ENCODE measurements at regions not wholly inside any gene's neighbourhood (a gene's known extent, or its start where the extent isn't known, plus 50 kb on each side); places are given as distances from the start of the nearest gene placed in this dataset.

DNA sequence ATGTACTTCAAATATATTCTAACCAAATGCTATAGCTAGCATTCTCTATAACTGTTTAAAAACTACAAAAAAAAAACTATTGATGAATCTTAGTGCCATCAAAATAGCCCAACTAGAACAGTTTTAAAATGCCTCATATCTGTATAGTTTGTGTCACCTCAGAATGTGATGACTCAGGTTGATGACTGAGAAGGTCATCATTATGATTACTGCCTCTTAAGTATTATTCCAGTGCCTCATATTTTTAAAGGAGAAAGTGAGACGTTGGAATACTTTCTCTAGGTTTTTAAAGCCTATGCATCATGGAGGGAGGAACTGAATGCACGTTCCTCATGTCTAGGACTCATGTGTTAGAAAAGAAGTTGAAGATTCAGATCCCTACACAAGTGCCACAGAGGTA lies 88.2 kb downstream of the TMA16 start:
- DNase-seq (ENCODE audit: low spot score) = no peak

DNA sequence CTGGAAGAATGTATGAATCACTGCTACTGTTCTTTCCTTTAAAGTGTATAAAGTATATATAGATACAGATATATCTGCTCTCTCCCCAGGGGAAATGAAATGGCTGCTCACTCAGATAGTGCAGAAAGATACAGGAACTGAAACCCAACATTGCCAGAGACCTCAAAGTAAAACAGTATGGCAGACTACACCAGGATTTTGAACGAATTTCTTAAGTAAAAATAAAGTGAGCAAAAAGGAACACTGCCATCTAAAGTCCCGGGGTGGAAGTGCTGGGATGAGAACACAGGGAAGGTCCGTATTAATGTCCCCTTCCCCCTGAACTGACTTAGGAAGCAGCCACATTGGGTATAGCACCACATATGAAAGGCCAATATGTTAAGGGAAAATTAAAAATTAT lies 93.4 kb downstream of the TMA16 start:
- DNase-seq (ENCODE audit: low spot score) = no peak

DNA sequence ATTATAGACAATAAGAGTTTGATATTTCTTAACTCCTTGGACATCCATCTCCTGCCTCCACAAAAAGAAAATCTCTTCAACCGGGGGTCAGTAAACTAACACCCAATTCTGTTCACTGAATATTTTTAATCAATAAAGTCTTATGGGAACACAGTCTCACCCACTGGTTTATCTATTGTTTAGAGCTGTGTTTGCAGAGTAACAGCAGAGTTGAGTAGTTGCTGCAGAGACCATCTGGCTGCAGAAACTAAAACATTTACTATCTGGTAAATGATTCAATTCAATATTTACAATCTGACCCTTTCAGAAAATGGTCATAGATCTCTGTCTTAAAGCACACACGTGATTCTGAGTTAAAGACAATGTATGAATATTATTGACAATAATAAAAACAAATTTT lies 94.0 kb downstream of the TMA16 start:
- no peak for DNase-seq (ENCODE audit: low spot score)

DNA sequence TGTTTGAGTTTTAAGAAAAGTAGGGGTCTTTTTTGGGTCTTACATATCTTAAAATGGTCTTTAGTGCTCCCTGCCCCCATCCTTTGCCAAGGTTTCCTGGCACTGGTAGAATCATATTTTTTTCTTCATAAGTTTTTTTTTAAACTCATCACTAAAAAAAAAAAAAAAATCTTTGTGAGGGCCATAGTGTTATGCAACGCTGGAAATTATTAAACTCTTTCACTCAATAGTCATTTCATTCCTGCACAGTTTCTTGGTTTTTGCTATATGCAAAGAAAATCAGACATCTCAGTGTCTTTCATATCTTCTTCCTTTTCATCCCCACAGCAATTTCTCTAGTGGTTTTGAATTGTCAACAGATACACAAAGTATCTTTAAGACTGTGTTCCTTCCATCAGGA lies 95.6 kb downstream of the TMA16 start:
- no peak for DNase-seq (ENCODE audit: low spot score)

DNA sequence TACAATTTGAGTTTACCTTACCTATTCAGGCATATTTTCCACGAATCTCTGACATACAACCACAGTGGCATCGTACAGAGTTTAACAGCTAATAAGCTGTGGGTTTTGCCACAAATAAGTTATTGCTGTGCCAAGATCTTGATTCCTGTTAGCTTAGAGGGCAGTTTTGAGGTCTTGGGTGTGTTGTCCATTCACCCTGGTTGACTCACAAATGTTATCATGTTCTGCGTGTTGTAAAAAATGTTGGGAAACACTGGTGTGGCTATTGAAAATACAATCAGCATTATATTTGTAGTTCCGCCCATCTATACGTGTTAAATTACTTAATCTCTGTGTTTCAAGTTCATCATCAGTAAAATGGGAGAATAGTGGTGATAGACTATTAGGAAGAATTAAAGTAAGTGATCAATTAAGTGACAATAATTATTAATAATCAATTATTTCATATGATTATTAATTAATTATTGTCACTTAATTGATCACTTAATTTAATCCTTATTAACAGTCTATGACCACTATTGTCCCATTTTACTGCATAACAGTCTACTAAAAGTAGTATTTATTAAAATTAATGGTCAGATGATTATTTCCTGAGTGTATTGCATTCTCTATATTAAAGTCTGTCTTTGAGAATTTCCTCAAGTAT lies 96.3 kb downstream of the TMA16 start:
- DNase-seq (ENCODE audit: low spot score) = no peak

DNA sequence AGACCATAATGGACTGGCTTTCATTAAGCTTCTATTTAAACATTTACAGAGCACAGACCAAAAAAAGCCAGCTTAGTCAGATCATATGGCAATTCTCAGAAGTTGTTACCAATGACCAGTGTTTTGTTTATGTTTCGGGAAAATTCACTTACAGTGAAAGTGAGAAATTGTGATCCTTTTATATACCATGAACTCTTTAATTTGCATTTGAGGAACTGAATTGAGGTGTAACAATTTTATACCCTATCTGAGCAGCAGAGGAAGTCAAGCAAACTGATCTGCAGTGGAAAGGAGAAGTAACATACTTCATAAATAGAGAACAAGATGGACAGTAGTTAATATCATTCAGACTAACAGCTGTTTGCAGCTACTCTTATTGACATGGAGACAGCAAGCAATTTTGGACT lies 97.1 kb downstream of the TMA16 start:
- no peak for DNase-seq (ENCODE audit: low spot score)

DNA sequence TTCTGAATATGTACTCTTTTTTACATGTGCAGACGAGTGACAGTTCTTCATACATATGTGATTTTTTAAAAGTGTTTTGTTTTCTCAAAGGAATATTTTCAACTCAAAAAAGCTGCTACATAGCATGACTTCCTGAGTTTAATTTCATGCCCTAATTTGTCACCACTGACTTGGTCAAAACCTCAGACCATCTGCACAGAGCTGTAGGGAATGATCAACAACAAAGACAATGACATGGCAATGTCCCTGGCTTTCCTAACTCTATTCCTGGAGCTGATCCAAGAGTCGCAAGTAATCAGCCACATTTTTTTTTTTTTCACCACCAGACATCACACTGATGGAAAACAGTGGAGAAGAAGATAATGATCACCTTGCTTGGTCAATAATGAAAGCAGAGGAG lies 97.7 kb downstream of the TMA16 start:
- DNase-seq (ENCODE audit: low spot score) = no peak

DNA sequence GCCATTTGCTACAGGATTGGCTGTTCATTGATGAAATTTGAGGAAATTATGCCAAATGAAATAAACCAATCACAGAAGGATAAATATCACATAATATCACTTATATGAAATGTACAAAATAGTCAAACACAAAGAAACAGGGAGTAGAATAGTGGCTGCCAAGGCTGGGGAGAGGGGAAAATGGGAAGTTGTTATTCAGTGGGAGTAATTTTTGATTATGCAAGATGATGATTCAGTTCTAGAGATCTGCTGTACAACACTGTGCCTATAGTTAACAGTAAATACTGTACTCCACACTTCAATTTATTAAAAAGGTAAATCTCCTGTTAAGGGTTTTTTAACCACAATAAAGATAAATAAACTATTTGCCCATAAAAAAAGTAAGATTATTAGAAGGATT lies 101.1 kb downstream of the TMA16 start:
- DNase-seq (ENCODE audit: low spot score) = no peak

DNA sequence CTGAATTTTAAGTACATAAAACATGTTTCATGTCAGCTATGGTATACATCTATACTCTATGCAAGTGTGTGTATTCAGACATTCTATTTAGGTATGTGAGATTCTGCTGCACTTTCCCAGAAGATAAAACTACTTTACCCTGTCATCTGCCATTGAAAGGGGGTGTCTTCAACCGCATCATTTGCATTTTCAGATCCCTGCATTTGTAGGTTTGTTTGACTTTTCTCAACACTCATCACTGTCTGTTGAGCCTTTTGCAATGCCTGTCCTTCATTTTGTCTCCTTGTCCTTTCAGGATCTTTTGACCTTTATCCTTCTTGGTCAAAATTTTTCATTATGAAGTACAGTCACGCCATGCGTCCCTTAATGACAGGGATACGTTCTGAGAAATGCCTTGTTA lies 103.5 kb downstream of the TMA16 start:
- no peak for DNase-seq (ENCODE audit: low spot score)

DNA sequence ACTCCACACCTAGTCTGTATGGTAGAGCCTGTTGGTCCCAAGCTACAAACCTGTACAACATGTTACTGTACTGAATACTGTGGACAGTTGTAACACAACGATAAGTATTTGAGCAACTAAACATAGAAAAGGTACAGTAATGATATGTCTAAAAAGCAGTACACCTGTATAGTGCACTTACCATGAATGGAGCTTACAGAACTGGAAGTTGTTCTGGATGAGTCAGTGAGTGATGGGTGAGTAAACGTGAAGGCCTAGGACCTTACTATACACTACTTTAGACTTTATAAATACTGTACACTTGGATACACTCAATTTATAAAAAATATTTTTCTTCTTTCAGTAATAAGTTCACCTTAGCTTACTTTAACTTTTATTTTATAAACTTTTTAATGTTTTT lies 104.0 kb downstream of the TMA16 start:
- no peak for DNase-seq (ENCODE audit: low spot score)

DNA sequence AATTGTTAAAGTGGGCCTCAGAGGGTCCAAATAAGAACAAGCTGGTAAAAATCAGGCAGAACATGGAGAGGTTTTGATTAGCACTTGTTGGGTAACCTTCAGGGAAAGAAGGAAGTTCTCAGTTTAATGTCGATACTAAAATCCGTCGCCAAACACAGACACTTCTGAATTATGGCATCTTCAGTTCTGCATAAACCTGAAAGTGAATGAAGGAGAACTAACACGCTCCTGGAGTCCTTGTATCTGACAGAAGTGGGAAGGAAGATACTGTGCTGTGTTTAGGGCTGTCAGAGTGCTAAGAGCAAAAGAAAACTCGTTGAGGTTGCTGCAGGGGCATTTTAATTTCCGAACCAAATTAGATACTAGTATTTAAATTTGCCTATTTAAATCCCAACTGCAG lies 106.2 kb downstream of the TMA16 start:
- DNase-seq (ENCODE audit: low spot score) = no peak

DNA sequence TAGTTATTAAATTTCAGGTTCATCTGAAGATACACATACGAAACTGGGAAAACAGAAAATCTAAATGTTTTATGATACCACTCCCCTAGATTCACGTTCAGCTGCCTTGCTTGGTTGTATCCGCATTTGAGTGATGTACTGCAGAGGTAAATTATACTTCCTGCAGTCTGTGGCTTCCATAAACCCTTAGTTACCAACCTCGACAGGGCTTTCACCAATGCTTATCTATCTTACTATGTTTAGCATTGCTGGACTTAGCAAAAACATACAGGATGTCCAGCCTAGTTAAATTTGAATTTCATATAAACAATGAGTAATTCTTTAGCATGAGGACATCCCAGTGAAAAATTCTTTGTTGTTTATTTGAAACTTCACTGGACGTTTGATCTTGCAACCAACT lies 108.8 kb downstream of the TMA16 start:
- no peak for DNase-seq (ENCODE audit: low spot score)

DNA sequence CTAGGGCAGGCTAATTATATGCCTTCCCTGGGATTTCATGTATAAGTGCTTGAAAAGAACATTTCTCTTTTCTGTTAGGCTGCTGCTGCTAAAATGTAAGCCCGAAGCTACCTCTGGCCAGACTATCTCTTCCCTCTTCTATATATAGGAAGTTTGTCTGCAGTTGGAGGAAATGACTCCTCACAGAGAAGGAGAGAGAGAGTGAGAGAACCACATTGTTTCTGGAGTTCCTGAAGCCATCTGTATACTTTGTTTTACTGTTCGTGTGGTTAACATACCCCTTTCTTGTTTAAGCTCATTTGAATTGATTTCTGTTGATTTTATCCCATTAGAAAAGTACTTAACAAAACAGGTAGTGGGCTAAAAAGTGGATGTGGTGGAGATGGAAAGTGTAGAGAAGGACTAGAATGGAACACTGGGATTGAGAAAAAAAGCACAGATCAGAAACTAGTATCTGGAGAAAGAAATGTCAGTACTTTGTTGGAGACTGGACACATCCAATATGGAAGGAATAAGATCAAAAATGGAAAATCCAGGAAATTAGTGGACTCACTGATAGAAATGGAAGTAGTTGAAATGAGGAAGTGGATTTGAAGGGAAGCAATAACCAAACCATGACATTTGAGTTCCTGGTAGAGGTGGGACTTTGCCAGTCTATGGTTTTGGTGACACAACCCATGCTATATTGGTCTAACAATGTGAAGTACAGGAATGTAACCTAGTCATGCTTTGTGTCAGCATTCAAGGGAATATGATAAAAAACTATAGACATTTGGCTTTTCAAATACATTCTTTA lies 112.6 kb downstream of the TMA16 start:
- DNase-seq (ENCODE audit: low spot score) = no peak

DNA sequence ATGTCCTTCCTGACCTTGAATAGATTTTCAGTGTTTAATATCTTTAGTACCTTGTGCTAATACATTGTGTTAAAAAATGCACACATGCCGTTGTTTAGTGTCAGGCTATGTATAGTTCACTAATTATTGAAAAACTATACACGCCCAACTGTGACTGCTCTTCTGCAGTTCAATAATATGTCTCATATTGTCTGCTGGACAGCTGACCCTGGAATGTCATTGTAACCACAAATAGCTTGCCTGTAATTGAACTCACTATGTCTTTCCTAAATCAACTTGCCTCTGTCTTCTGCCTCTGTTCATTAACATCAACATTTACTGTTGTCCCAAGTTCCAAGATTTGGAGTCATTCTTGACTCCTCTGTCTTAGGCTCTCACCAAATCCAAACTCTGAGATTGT lies 114.5 kb downstream of the TMA16 start:
- DNase-seq (ENCODE audit: low spot score) = no peak

DNA sequence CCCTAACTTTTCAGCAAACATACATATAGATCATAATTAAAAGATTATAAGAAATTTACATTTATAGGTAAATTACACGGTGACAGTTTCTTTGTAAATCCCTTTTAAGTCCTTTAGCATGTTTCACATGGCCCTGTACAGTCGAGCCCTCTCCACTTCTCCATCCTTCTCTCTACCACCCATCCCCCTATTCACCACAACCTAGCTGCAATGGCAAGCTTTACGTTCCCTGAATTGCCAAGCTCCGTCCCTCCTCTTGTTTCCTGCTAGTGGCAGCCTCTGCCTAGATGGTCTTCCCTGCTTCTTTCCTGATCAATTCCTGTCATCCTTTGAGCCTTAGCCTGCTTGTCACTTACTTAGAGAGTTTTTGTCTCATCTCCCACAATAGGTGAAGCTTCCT lies 116.2 kb downstream of the TMA16 start:
- no peak for DNase-seq (ENCODE audit: low spot score)

DNA sequence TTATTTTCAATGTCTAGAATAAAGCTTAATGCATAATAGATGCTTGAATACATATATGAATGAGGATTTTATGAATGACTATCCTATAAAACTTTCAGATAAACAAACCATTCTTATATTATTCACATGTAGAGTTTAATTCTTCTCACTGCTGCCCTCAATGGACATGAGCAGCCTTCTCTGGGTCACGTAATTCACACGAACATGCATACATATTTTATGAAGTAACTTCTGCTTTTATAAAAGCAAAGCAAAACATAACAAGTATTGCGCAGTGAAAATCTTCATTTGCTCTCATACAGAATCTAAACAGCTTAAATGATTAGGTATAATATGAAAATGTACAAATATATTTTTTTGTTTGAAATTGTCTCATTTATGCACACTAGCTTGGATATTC lies 116.7 kb downstream of the TMA16 start:
- DNase-seq (ENCODE audit: low spot score) = no peak

DNA sequence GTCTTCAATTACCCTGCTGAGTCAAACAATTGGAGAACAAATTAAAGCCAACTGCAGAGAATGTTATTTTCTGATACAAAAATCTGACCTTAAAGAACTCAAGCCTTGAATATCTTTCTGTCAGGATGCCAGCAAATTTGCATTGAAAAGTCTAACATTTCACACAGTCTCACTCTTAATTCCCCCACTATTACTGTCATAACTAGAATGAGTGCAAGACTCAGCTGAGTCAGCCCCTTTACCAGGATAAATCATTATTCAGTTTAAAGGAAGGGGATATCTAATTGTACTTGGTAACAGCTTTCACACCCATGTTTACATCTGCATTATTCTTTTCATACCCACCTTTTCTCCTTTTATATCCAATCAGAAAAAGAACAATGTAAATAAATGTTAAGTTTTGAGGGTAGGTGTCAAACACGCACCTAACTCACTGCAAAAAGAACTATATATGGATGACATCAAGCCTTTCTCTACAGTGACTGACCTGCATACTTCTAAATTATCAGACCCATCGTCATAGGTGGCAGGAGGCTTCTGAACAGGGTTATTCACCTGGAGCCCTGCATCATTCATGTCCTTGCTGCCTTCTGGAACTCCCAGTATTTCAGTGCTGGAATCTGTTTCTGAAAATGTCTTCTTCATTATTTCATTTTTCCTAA lies 117.4 kb downstream of the TMA16 start:
- DNase-seq (ENCODE audit: low spot score) = no peak

DNA sequence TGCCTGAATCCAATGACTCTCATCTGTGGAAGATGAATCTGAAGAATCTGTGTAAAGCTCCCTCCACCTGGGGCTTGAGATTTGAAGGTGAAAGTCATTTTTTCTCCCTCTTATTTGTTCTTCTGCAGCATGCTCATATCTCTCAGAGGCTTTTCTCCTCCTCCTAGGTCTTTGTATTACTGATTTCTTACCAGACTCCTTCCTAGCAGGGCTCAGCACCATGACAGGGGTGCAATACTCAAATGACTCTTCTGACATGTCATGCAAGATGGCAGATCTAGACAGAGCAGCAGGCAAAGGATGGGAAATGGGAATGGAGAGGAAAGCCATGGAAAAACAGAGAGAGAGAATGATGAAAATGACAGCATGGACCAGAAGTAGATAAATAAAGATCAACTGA lies 118.3 kb downstream of the TMA16 start:
- DNase-seq (ENCODE audit: low spot score) = no peak

DNA sequence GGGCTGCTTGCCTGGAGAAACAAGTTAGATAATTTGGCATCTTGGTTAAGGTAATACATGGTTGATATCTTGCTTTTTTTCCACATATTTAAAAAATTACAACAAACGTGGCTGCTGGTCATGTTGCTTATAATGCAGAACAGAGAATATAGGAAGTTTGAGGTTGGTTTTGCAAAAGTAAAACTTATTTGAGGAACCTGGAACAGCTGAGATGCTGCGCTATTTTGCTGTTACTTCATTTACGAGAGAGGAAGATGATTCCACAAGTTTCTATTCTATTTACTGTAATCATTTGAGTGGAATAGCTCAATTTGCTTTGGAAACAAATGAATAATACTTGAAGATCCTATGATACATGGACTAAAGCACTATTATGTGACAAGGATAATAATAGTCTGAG lies 118.9 kb downstream of the TMA16 start:
- DNase-seq (ENCODE audit: low spot score) = no peak

DNA sequence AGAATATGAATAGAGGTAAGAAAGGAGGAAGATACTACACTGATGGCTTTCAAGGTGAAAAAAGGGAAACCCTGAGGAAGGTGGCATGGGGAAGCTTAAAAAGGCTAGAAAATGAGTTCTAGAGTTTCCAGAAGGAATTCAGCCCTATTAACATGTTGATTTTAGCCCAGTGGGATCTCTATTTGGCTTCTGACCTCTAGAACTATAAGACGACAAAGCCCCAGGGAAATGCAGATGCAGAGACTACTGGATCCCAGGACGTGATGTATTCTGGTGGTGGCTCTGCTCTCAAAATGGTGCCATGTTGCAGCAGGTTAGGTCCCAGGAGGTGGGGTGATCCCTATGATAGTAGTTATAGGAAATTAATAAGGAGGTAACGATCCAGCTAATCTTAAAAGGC lies 120.4 kb downstream of the TMA16 start:
- no peak for DNase-seq (ENCODE audit: low spot score)

DNA sequence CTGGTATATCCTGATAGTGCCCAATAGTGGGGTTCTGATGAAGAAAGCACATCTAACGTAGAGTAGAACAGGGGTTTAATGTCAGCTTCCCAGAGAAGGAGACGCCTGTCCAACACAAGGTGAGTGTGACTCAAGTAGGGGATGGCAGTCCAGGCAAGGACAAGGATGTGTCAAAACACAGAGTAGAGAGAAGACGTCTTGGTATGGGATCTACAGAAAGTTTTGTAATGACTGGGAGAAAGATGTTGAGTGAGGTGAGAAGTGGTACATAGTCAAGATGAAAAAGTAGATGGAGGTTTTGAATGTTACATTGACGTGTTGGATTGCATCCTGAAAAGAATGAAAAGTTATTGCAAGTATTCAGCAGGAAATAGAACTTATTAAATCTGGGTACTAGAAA lies 124.4 kb downstream of the TMA16 start:
- DNase-seq (ENCODE audit: low spot score) = no peak

DNA sequence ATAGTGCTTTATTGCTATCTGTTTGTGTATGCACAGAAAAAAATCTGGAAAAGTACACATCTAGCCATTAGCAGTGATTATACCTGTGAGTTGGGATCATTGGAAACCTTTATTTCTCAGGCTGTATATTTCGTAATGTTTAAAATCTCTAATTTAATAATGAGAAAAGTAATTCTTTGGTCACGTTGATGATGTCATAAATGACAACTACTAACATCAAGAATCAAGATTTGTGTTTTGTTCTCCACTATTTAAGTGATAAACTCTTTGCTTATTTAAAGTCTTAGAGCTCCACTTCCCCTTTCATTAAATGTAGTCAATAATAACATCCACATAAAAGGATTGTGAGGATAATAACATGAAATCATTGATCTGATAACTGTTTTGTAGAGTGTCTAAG lies 126.2 kb downstream of the TMA16 start:
- no peak for DNase-seq (ENCODE audit: low spot score)

DNA sequence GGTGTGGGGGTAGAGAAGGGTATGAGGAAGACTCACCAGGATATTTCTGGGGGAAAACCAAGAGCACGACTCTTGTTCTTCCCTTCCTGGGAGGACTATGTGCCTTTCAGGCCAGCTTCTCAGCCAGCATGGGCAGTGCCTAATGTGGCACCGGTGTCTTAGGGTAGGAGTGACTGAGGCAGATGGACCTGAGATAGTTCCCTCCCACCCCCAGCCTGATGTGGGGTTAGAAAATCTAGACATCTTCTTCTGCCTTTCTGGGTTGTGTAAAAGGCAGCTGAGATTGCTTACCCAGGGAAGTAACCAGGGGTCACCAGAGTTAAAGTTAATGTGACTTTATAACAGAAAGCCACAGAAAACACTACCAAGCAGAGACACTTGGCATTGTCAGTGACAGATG lies 127.3 kb downstream of the TMA16 start:
- no peak for DNase-seq (ENCODE audit: low spot score)

Data from AG08396 (cell line).